GM12891 (cell line): ENCODE measurements at regions not wholly inside any gene's neighbourhood (a gene's known extent, or its start where the extent isn't known, plus 50 kb on each side); places are given as distances from the start of the nearest gene placed in this dataset.

Experiments
- POLR2A ChIP-seq: IDR thresholded peaks from 2 replicates; pipeline ENCODE4 v1.6.1; 2011; ENCODE audit warnings: low read depth, low read length, control low read depth
- POLR2AphosphoS5 ChIP-seq: IDR thresholded peaks from 2 replicates; pipeline ENCODE4 v1.6.1; 2011; ENCODE audit warnings: low read depth, low read length, control low read depth
- SPI1 ChIP-seq: IDR thresholded peaks from 2 replicates; pipeline ENCODE4 v1.6.1; 2011; ENCODE audit warnings: low read depth, low read length, control low read depth
- TAF1 ChIP-seq: IDR thresholded peaks from 2 replicates; pipeline ENCODE4 v1.6.1; 2011; ENCODE audit warnings: low read depth, low read length, control low read depth

- no peak for TF ChIP-seq POLR2A
- no peak for TF ChIP-seq POLR2AphosphoS5
- no peak for TF ChIP-seq TAF1
- no peak for TF ChIP-seq SPI1
Measured at GRCh38 chr4:159823743-159824142, 720.9 kb downstream of the RAPGEF2 start.
